ENCODE measurements at regions not wholly inside any gene's neighbourhood (a gene's known extent, or its start where the extent isn't known, plus 50 kb on each side); places are given as distances from the start of the nearest gene placed in this dataset.

- H3K27ac ChIP-seq, result no peak overlapping the region
- no peak for ATAC-seq
- TF ChIP-seq POLR2A (IDR thresholded peaks at IDR 0.05) (no peak), CTCF (IDR thresholded peaks at IDR 0.05) (no peak)
- 84% methylated on average over 7 of the region's 14 CpGs for WGBS (ENCODE audit: insufficient coverage, low coverage, low lambda C conversion rate, missing lambda C conversion rate)
- no peak for DNase-seq
- H3K9me3 ChIP-seq, result no peaks in the 10 kb centered on the region
- H3K27me3 ChIP-seq, result no peaks in the 10 kb centered on the region
- H3K4me3 ChIP-seq, result no peak overlapping the region
- H3K36me3 ChIP-seq, result no peaks in the 10 kb centered on the region
- H3K4me1 ChIP-seq, result no peaks in the 10 kb centered on the region
- intact Hi-C loops (cut with DNase I), result no loop called here
These were observed 372.6 kb upstream of the NT5C1B start for GRCh38 chr2:18961991-18962421.

- no peaks in the 10 kb centered on the region for H3K9me3 ChIP-seq
- DNase-seq (no peak), ATAC-seq (no peak)
- H3K4me1 ChIP-seq, result no peaks in the 10 kb centered on the region
- no peak overlapping the region for H3K4me3 ChIP-seq
- H3K27me3 ChIP-seq, result no peaks in the 10 kb centered on the region
- H3K27ac ChIP-seq, result no peak overlapping the region
- intact Hi-C loops (cut with DNase I), result no loop called here
- TF ChIP-seq CTCF (IDR thresholded peaks at IDR 0.05), result no peak
- no peak for TF ChIP-seq POLR2A (IDR thresholded peaks at IDR 0.05)
- no peaks in the 10 kb centered on the region for H3K36me3 ChIP-seq
These were observed 370.8 kb upstream of the NT5C1B start for GRCh38 chr2:18959952-18960717.

- no peak for ATAC-seq
- DNase-seq, result no peak
- Histone ChIP-seq H3K9me3 (no peaks in the 10 kb centered on the region), H3K36me3 (no peaks in the 10 kb centered on the region), H3K27me3 (no peaks in the 10 kb centered on the region), H3K4me1 (no peaks in the 10 kb centered on the region), H3K27ac (no peak overlapping the region), H3K4me3 (no peak overlapping the region)
- TF ChIP-seq POLR2A (IDR thresholded peaks at IDR 0.05) (no peak), CTCF (IDR thresholded peaks at IDR 0.05) (no peak)
- 87% methylated on average over 1 of the region's 1 CpG for WGBS (ENCODE audit: insufficient coverage, low coverage, low lambda C conversion rate, missing lambda C conversion rate)
- intact Hi-C loops (cut with DNase I), result no loop called here
These were observed 369.8 kb upstream of the NT5C1B start for GRCh38 chr2:18959200-18959599.

DNA sequence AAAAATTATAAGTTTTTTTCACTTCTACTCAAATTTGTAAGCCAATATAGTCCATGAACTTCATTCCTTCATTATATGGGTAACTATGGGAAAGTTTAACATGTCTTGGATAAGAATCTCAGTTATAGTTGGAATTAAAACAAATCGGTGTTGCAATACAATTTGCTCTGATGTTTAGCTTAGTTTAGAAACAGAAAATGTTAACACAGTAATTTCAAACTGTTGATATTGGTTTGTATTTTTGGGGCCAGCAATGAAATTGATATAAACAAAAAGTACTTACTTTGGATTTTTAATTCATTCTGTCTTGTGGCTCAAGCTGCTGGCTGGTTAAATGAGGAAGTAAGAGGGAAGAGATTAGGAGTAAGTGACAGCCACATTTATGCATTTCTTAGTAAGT, 368.5 kb upstream of the NT5C1B start:
- Histone ChIP-seq H3K27ac (no peak overlapping the region), H3K27me3 (no peaks in the 10 kb centered on the region), H3K4me1 (no peaks in the 10 kb centered on the region), H3K4me3 (no peak overlapping the region), H3K36me3 (no peaks in the 10 kb centered on the region), H3K9me3 (no peaks in the 10 kb centered on the region)
- 39% methylated on average over 1 of the region's 1 CpG for WGBS (ENCODE audit: insufficient coverage, low coverage, low lambda C conversion rate, missing lambda C conversion rate)
- ATAC-seq, result no peak
- intact Hi-C loops (cut with DNase I), result no loop called here
- TF ChIP-seq POLR2A (IDR thresholded peaks at IDR 0.05) (no peak), CTCF (IDR thresholded peaks at IDR 0.05) (no peak)
- no peak for DNase-seq
